NCI-H128 (cell line): ENCODE measurements at regions not wholly inside any gene's neighbourhood (a gene's known extent, or its start where the extent isn't known, plus 50 kb on each side); places are given as distances from the start of the nearest gene placed in this dataset.
"Not testable (repeated sequence)": the region's sequence is repeated elsewhere in the genome, so short reads cannot be mapped to it uniquely, and the experiment has no call there.

Experiments
- DNase-seq: peaks from one replicate; lab custom pipeline; 2025; ENCODE audit not compliant: unreplicated experiment; lab: John Stamatoyannopoulos, UW

- DNase-seq, result no peak
Measured at GRCh38 chr13:80508031-80508430, 167.1 kb upstream of the SPRY2 start.

GRCh38 chr13:80504453-80504852, 163.5 kb upstream of the SPRY2 start:
- DNase-seq, result no peak

DNA sequence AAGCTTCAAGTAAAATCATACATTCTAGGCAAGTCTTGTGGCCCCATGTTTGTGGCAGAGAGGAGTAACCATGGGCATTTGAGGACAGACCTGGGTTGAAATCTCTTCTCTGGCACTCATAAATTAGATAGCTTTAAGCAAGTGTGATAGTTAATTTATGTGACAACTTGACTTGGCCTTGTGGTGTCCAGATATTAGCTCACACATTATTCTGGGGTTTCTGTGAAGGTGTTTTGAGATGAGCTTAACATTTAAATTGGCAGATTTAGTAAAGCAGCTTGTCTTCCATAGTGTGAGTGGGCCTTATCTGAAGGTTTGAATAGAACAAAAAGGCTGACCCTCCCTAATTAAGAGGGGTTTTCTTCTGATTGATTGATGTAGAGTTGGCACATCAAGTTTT, 161.4 kb upstream of the SPRY2 start:
- DNase-seq, result no peak

GRCh38 chr13:80501556-80501955, 160.6 kb upstream of the SPRY2 start:
- no peak for DNase-seq

- no peak for DNase-seq
Measured at GRCh38 chr13:80499536-80500290, 158.8 kb upstream of the SPRY2 start.

DNA sequence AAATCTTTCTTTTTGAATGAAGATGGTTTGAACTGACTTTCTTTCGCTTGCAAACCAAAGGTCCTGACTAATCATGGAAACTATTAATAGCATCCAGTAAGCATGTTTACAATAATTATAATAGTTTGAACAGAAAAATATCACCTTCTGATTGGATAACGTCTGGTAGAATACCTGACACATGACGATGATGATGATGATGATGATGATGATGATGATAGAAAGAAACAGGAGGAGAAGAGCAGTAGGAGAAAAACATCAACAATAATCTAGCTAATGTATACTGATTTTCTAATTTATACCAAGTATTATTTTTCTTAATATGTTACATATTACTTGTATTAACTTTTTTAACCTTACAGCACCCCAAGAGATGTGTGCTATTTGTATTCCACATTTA, 157.5 kb upstream of the SPRY2 start:
- DNase-seq, result no peak

DNA sequence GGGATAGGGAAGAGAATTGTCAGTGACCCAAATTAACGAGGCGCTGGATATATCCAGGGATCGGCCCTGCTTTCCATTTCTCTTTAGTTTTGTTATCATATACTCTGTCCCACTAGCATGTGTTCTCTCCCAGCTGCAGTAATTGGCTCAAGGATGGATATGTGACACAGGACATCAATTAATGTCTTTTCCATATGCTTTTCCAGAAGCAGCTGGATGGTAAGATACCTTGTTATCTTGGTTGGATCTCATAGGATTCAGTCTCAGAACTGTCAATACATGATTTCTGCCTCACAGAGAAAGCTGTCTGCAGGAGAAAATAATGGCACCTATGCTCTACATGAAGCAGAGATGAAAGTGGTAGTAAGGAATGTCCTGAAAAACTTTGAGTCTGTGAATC, 157.1 kb upstream of the SPRY2 start:
- DNase-seq, result no peak

DNA sequence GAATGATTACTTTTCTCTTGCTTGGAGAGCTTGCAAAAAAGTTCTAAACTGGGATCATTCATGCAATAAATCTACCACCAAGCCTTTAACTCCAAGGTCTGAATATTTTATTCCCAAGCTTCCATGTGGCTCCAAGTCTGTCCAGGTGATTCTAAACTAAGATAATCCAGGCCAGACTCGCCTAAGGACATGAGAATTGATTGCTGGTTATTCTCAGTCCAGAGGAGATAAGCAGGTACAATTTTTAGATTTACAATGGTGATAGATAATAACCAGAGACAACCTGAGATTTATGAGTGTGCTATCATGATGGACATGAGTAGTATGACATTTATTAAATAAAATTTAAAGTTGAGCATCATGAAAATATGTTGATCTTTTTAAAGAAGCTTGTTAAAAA, 156.5 kb upstream of the SPRY2 start:
- DNase-seq, result no peak

- DNase-seq, result no peak
Measured at GRCh38 chr13:80496721-80497397, 155.9 kb upstream of the SPRY2 start.

- DNase-seq, result not testable (repeated sequence)
Measured at GRCh38 chr13:80490491-80490943, 149.6 kb upstream of the SPRY2 start.

- DNase-seq, result no peak
Measured at GRCh38 chr13:80486402-80486801, 145.5 kb upstream of the SPRY2 start.

DNA sequence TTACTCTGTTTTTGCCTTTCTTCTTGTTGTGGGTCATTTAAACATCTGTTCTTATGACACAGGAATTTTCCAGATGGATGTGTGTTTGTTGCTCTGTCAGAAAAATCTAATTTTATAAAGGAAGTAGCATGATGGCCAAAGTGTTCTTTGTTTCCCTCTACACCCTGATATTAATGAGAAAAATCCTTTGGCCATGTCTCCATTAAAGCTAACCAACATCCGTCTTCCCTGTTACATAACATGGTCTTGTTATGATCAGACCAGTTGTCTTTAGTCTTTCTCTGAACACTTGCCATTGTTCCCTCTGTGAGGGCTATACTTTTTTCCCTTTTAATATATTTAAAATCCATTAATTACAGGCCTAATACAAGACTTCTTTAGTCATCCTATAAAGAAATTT, 142.2 kb upstream of the SPRY2 start:
- no peak for DNase-seq

DNA sequence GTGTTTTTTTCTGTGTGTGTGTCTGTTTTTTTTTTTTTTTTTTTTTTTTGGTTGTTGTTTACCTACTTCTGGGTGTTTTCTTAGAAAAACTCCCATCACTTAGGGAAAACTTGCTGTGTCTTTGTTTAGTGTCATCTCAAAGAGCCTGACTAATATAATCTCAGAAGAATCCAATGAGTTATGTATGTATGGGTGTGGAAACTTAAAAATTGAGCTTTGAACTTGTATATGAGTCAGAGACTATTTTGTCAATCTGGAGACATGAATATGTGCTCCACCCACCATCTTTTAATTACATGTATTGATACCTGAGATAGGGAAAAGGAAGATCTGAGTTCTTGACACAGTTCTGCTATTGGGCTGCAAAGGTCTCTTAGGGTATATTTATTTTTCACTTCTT, 140.7 kb upstream of the SPRY2 start:
- DNase-seq, result no peak

- no peak for DNase-seq
Measured at GRCh38 chr13:80477661-80478443, 136.9 kb upstream of the SPRY2 start.

GRCh38 chr13:80476953-80477352, 136.0 kb upstream of the SPRY2 start:
- no peak for DNase-seq

- DNase-seq, result no peak
Measured at GRCh38 chr13:80475718-80476117, 134.8 kb upstream of the SPRY2 start.

DNA sequence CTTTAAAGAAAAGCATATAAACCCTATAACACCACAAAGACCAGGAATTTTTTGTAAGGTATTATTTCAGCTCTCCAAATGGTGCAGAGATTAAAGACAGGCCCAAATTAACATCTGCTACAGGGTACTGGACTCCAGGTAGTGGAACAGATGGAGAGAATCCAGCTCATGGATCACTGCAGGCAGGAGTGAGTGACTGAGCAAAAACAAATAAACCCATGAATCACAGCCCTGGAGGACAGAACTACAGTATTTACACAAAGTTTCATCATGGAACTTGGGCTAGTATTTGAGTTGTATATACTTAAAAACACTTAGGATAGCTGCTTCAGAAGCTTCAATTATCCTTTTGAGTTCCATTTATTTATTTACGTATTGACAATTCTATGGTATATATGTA, 132.8 kb upstream of the SPRY2 start:
- DNase-seq, result no peak

- no peak for DNase-seq
Measured at GRCh38 chr13:80469853-80470381, 129.0 kb upstream of the SPRY2 start.

DNA sequence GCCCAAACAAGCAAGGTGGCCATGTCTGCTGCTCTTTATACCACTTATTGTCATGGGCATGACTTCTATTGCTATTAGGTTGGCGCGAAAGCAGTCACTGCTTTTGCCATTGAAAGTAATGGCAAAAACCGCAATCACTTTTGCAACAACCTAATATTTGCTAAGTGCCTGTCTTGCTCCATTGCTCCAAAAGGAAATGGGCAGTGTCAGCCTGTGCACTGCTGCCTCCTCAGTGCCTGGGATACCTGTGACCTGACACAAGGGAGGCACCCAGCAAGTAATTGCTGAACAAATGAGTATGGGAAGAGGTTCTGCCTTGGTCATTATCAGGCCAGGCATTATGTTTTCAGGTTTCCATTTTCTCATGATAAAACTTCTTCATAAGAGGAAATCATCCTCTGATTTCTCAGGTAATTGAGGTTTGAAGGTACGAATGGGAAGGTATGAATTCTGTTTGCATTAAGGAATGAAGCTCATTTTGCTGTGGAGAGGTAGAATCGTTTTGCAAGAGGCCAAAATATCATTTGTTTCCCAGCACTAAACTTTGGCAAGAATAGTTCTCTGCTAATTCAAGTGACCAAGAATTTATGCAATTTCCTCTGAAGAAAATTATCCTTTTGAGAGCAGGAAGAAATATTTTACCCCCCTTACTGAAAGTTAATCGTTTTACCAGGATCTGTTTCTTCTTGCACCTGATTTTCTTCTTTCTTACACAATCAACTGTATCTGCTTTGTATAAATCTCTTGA, 128.4 kb upstream of the SPRY2 start:
- DNase-seq, result no peak

GRCh38 chr13:80465321-80465720, 124.4 kb upstream of the SPRY2 start:
- DNase-seq, result no peak
